ENCODE measurements at regions not wholly inside any gene's neighbourhood (a gene's known extent, or its start where the extent isn't known, plus 50 kb on each side); places are given as distances from the start of the nearest gene placed in this dataset.

- no peak overlapping the region for H3K4me3 ChIP-seq (replicated peaks; ENCODE audit: low read depth, low read length)
- no peak for TF ChIP-seq CTCF (IDR thresholded peaks at IDR 0.05; ENCODE audit: low read length, missing control alignments)
- DNase-seq (ENCODE audit: low read depth) = no peak
These were observed 160.0 kb upstream of the PCDH15 start for GRCh38 chr10:54961040-54961439.

- no peak for TF ChIP-seq CTCF (IDR thresholded peaks at IDR 0.05; ENCODE audit: low read length, missing control alignments)
- H3K4me3 ChIP-seq (replicated peaks; ENCODE audit: low read depth, low read length) = no peak overlapping the region
- no peak for DNase-seq (ENCODE audit: low read depth)
These were observed 157.8 kb upstream of the PCDH15 start for GRCh38 chr10:54958844-54959243.

GRCh38 chr10:54947605-54948004, 146.6 kb upstream of the PCDH15 start:
- TF ChIP-seq CTCF (IDR thresholded peaks at IDR 0.05; ENCODE audit: low read length, missing control alignments) = no peak
- no peak overlapping the region for H3K4me3 ChIP-seq (replicated peaks; ENCODE audit: low read depth, low read length)
- DNase-seq (ENCODE audit: low read depth) = no peak

GRCh38 chr10:54940418-54940817, 139.4 kb upstream of the PCDH15 start:
- TF ChIP-seq CTCF (IDR thresholded peaks at IDR 0.05; ENCODE audit: low read length, missing control alignments) = no peak
- no peak for DNase-seq (ENCODE audit: low read depth)
- H3K4me3 ChIP-seq (replicated peaks; ENCODE audit: low read depth, low read length) = no peak overlapping the region

GRCh38 chr10:54914049-54914448, 113.0 kb upstream of the PCDH15 start:
- no peak for TF ChIP-seq CTCF (IDR thresholded peaks at IDR 0.05; ENCODE audit: low read length, missing control alignments)
- no peak for DNase-seq (ENCODE audit: low read depth)

GRCh38 chr10:54909165-54909564, 108.1 kb upstream of the PCDH15 start:
- H3K4me3 ChIP-seq (replicated peaks; ENCODE audit: low read depth, low read length) = no peak overlapping the region
- no peak for TF ChIP-seq CTCF (IDR thresholded peaks at IDR 0.05; ENCODE audit: low read length, missing control alignments)
- no peak for DNase-seq (ENCODE audit: low read depth)

More at GRCh38 chr10:54914049-54914448, 113.0 kb upstream of the PCDH15 start:
- H3K4me3 ChIP-seq (replicated peaks; ENCODE audit: low read depth, low read length) = no peak overlapping the region

GRCh38 chr10:54908019-54908418, 107.0 kb upstream of the PCDH15 start:
- DNase-seq (ENCODE audit: low read depth) = no peak
- no peak for TF ChIP-seq CTCF (IDR thresholded peaks at IDR 0.05; ENCODE audit: low read length, missing control alignments)
- H3K4me3 ChIP-seq (replicated peaks; ENCODE audit: low read depth, low read length) = no peak overlapping the region

All from fibroblast of pulmonary artery (primary cell).